Ovary (tissue), 3 donors: ENCODE measurements at regions not wholly inside any gene's neighbourhood (a gene's known extent, or its start where the extent isn't known, plus 50 kb on each side); places are given as distances from the start of the nearest gene placed in this dataset.

Experiments used
- CTCF ChIP-seq, 3 donors: fragments of 450-650 bp in 2 of 3; fragments of 200-600 bp in 1 of 3; IDR thresholded peaks; one replicate each; pipeline versions ENCODE4 v1.5.1 to v1.8.0; 2016 to 2022; ENCODE audit warnings: antibody characterized with exemption in 3 of 3, mild to moderate bottlenecking in 1 of 3
- EP300 ChIP-seq: sonication (generic); formaldehyde crosslinking; IDR thresholded peaks from one replicate; pipeline ENCODE4 v1.6.1; 2017; ENCODE audit warnings: antibody characterized with exemption
- POLR2A ChIP-seq: fragments of 450-650 bp; IDR thresholded peaks from one replicate; pipeline ENCODE4 v1.6.1; 2017; ENCODE audit warnings: antibody characterized with exemption, mild to moderate bottlenecking, moderate library complexity
- donor health status: DM: no; HTN: no; CAD: no.

DNA sequence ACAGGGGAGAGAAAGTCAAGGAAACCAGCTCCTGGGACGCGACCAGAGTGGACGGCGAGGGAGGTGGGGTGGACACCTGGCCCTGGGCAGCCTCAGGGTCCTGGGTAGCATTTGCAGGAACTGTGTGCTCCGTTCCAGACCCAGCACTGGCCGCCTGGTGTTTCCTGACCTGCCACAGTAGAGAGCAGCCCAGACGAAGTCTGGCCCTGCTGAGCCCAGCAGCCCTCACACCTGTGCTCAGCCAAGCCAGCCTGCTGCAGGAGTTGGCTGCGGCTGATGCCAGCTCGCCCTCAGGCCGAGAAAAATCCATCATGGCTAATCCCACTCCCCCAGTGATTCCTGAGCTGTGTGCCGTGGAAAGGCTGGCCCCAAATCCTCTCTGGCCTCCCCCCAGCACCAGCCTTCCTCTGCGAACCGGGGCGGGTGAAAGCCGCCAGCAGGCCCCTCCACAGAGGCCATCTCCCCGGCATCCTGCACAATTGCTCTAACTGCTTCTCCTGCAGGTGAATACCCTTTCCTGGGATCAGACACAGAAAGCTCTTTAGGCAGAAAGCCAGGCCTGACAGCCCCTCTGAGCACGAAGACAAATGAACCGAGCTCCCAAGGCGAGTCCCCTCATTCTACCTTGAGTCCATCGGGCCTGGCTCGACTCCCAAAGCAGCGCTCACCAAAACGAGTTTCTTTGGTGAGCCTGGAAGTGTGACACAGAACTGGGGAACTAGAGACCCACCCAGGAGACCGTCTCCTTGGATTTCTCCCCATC is 88.6 kb downstream of the RTL6 start:
- TF ChIP-seq CTCF (IDR thresholded peaks at IDR 0.05) (no peak), POLR2A (no peak), EP300 (no peak)
